AG09309 (cell line): ENCODE measurements at regions not wholly inside any gene's neighbourhood (a gene's known extent, or its start where the extent isn't known, plus 50 kb on each side); places are given as distances from the start of the nearest gene placed in this dataset.
A peak's percentile ranks its signal among the peaks of the same experiment; 100 is the strongest.
"Not testable (repeated sequence)": the region's sequence is repeated elsewhere in the genome, so short reads cannot be mapped to it uniquely, and the experiment has no call there.

ENCODE experiments used
- DNase-seq: peaks from one replicate; pipeline ENCODE4 v3.0.0-alpha.2; 2010; ENCODE audit warnings: low read depth
- H3K4me3 ChIP-seq: 2 replicates; pipeline ENCODE4 v1.5.1; 2011; ENCODE audit warnings: mild to moderate bottlenecking, low read depth, low read length, moderate library complexity; ENCODE audit not compliant: control insufficient read depth
- CTCF ChIP-seq: IDR thresholded peaks from 2 replicates; pipeline ENCODE4 v1.5.1; 2011; ENCODE audit warnings: mild to moderate bottlenecking, low read depth, low read length, inconsistent platforms; ENCODE audit not compliant: insufficient read depth, control insufficient read depth; ENCODE audit errors: missing control alignments

GRCh38 chr18:39586741-39587140 lies 2021.1 kb upstream of the CELF4 start:
- DNase-seq = no peak
- TF ChIP-seq CTCF = no peak
- no peak overlapping the region for H3K4me3 ChIP-seq

GRCh38 chr18:39574897-39575296 lies 2009.3 kb upstream of the CELF4 start:
- TF ChIP-seq CTCF = no peak
- no peak overlapping the region for H3K4me3 ChIP-seq
- DNase-seq = no peak

DNA sequence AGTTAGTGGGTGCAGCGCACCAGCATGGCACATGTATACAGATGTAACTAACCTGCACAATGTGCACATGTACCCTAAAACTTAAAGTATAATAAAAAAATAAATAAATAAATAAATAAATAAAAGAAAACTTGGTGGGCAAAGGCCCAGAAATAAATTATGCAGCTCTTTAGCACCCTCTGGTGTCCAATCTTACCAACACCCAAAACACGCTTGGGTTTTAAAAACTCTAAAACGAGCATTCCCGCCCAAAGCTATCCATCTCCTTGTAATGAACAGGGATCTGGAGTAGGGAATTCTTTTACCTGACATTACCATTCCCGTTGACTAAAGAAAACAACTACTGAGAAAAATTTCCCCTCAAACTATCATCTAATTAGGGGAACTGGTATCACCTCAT lies 2005.9 kb upstream of the CELF4 start:
- DNase-seq = no peak
- H3K4me3 ChIP-seq = no peak overlapping the region
- TF ChIP-seq CTCF = peak; percentile 33

DNA sequence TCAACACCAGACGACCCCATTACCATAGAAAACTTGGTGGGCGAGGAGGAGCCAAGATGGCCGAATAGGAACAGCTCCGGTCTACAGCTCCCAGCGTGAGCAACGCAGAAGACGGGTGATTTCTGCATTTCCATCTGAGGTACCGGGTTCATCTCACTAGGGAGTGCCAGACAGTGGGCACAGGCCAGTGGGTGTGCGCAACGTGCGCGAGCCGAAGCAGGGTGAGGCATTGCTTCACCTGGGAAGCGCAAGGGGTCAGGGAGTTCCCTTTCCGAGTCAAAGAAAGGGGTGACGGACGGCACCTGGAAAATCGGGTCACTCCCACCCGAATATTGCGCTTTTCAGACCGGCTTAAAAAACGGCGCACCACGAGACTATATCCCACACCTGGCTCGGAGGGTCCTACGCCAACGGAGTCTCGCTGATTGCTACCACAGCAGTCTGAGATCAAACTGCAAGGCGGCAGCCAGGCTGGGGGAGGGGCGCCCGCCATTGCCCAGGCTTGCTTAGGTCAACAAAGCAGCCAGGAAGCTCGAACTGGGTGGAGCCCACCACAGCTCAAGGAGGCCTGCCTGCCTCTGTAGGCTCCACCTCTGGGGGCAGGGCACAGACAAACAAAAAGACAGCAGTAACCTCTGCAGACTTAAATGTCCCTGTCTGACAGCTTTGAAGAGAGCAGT lies 2000.1 kb upstream of the CELF4 start:
- H3K4me3 ChIP-seq, DNase-seq: not testable (repeated sequence)

GRCh38 chr18:39564716-39565115 lies 1999.1 kb upstream of the CELF4 start:
- no peak overlapping the region for H3K4me3 ChIP-seq
- DNase-seq = no peak
- no peak for TF ChIP-seq CTCF

- no peak for DNase-seq
- no peak for TF ChIP-seq CTCF
- H3K4me3 ChIP-seq = no peak overlapping the region
Observed at GRCh38 chr18:39561126-39561525, 1995.5 kb upstream of the CELF4 start.

DNA sequence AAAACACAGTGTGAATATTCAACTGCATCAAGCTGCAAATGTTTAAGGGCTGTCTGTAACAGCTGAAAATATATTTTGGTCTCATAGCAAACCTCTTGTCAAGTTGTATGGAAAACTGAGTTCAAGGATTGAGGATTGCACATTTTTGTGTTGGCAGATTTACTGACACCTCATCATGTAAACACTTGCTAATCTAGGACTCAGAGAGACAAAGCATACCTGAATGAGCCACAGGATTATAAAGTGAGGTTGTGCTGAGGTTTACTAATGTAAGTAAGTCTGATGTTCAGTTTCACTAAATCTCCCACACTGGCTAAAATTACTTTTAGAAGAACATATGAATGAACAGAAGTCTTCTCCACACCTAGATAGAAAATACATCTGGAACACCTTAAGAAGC lies 1993.1 kb upstream of the CELF4 start:
- no peak for DNase-seq
- H3K4me3 ChIP-seq = no peak overlapping the region
- no peak for TF ChIP-seq CTCF
